Right cardiac atrium (tissue), 5 donors: ENCODE measurements at regions not wholly inside any gene's neighbourhood (a gene's known extent, or its start where the extent isn't known, plus 50 kb on each side); places are given as distances from the start of the nearest gene placed in this dataset.

ENCODE experiments used
- ATAC-seq, 2 donors: fragments of 200-7000 bp; cut with Tn5 transposase; one replicate each; pipeline versions ENCODE4 v1.8.0 to v1.9.1; 2020; ENCODE audit warnings: moderate library complexity in 2 of 2, mild to moderate bottlenecking in 1 of 2
- DNase-seq, 3 donors: peaks; one replicate each; pipeline ENCODE4 v3.0.0-alpha.2; 2020
- H3K27ac ChIP-seq: one replicate; pipeline ENCODE4 v1.5.1; 2013; ENCODE audit warnings: mild to moderate bottlenecking, low read length, control low read depth, moderate library complexity
- H3K27me3 ChIP-seq: one replicate; pipeline ENCODE4 v1.6.1; 2013; ENCODE audit not compliant: control insufficient read depth, insufficient read depth
- H3K4me1 ChIP-seq: one replicate; pipeline ENCODE4 v1.6.1; 2013; ENCODE audit warnings: low read length; ENCODE audit not compliant: control insufficient read depth, insufficient read depth
- H3K4me3 ChIP-seq: one replicate; pipeline ENCODE4 v1.5.1; 2013; ENCODE audit warnings: low read length, control low read depth
- H3K9me3 ChIP-seq: one replicate; pipeline ENCODE4 v1.6.1; 2013; ENCODE audit warnings: low read length; ENCODE audit not compliant: control insufficient read depth
- WGBS: extraction: QIAGEN DNeasy Blood & Tissue Kit; methylation state at CpG from one replicate; pipeline ENCODE4 v1.1.7; 2013; 5-methylcytosine and 5-hydroxymethylcytosine counted together
- intact Hi-C, 4 donors: fragments of 100-400 bp; cut with DNase I; formaldehyde crosslinking; loops; one replicate each; pipeline versions ENCODE4 v1.11.0 to v1.14.0; 2022 to 2023
- donor health status: healthy with polysubstance abuse.
- donor health status: DM: no; HTN: yes; CAD: no.
- donor health status: DM: no; HTN: no; CAD: no.
- donor health status: DM: no; HTN: yes; CAD: no; lungs with severe emphysema.
- donor health status: DM: yes; HTN: yes; CAD: no.

- H3K4me1 ChIP-seq: no peaks in the 10 kb centered on the region
- no peaks in the 10 kb centered on the region for H3K27me3 ChIP-seq
- intact Hi-C loops: loop anchor here in 1 of 4 donors (10.0 kb wide), 1 partner anchor 159 kb away; no protein-coding TSS in a partner anchor
- no peak overlapping the region for H3K27ac ChIP-seq
- ATAC-seq (peak; percentile 61 to 79), DNase-seq (no peak)
- no peaks in the 10 kb centered on the region for H3K9me3 ChIP-seq
- 73% methylated on average over 6 of the region's 6 CpGs for WGBS
- H3K4me3 ChIP-seq: no peak overlapping the region
Observed at GRCh38 chr9:38153152-38153909, 84.3 kb upstream of the SHB start.

- Histone ChIP-seq H3K27ac (no peak overlapping the region), H3K27me3 (no peaks in the 10 kb centered on the region), H3K9me3 (no peaks in the 10 kb centered on the region), H3K4me1 (no peaks in the 10 kb centered on the region), H3K4me3 (no peak overlapping the region)
- intact Hi-C loops: loop anchor here in 1 of 4 donors (10.0 kb wide), 1 partner anchor 155 kb away; no protein-coding TSS in a partner anchor
- no peak for DNase-seq
- no peak for ATAC-seq
- 42% methylated on average over 3 of the region's 3 CpGs for WGBS
Observed at GRCh38 chr9:38149647-38150046, 80.6 kb upstream of the SHB start.

- Histone ChIP-seq H3K9me3 (no peaks in the 10 kb centered on the region), H3K27me3 (no peaks in the 10 kb centered on the region), H3K4me3 (no peak overlapping the region), H3K4me1 (no peaks in the 10 kb centered on the region), H3K27ac (no peak overlapping the region)
- DNase-seq (no peak), ATAC-seq (no peak)
- WGBS: 88% methylated on average over 8 of the region's 8 CpGs
- intact Hi-C loops: no loop called here
Observed at GRCh38 chr9:38146844-38147243, 77.8 kb upstream of the SHB start.

- Histone ChIP-seq H3K27me3 (no peaks in the 10 kb centered on the region), H3K4me3 (no peak overlapping the region), H3K9me3 (no peaks in the 10 kb centered on the region), H3K4me1 (no peaks in the 10 kb centered on the region), H3K27ac (no peak overlapping the region)
- no peak for DNase-seq
- peak; percentile 18 to 39 for ATAC-seq
- WGBS: 83% methylated on average over 6 of the region's 6 CpGs
- intact Hi-C loops: no loop called here
Observed at GRCh38 chr9:38145526-38146053, 76.6 kb upstream of the SHB start.

GRCh38 chr9:38144421-38144820 is 75.4 kb upstream of the SHB start:
- Histone ChIP-seq H3K4me3 (no peak overlapping the region), H3K27me3 (no peaks in the 10 kb centered on the region), H3K9me3 (no peaks in the 10 kb centered on the region), H3K4me1 (no peaks in the 10 kb centered on the region), H3K27ac (no peak overlapping the region)
- DNase-seq: no peak
- no peak for ATAC-seq
- intact Hi-C loops: no loop called here
- WGBS: 68% methylated on average over 4 of the region's 4 CpGs

GRCh38 chr9:38141746-38142591 is 72.9 kb upstream of the SHB start:
- DNase-seq (no peak), ATAC-seq (peak; percentile 36 to 42)
- 33% methylated on average over 4 of the region's 4 CpGs for WGBS
- no peak overlapping the region for H3K4me3 ChIP-seq
- H3K27me3 ChIP-seq: no peaks in the 10 kb centered on the region
- no peaks in the 10 kb centered on the region for H3K4me1 ChIP-seq
- H3K9me3 ChIP-seq: no peaks in the 10 kb centered on the region
- no peak overlapping the region for H3K27ac ChIP-seq
- intact Hi-C loops: no loop called here

- ATAC-seq (no peak), DNase-seq (no peak)
- Histone ChIP-seq H3K4me1 (no peaks in the 10 kb centered on the region), H3K27me3 (no peaks in the 10 kb centered on the region), H3K9me3 (no peaks in the 10 kb centered on the region), H3K4me3 (no peak overlapping the region), H3K27ac (no peak overlapping the region)
- intact Hi-C loops: loop anchor here in 1 of 4 donors (10.0 kb wide), 1 partner anchor 53 kb away; no protein-coding TSS in a partner anchor
- WGBS: 57% methylated on average over 4 of the region's 4 CpGs
Observed at GRCh38 chr9:38138276-38138675, 69.2 kb upstream of the SHB start.

GRCh38 chr9:38137342-38137741 is 68.3 kb upstream of the SHB start:
- Histone ChIP-seq H3K27ac (no peak overlapping the region), H3K27me3 (no peaks in the 10 kb centered on the region), H3K4me1 (no peaks in the 10 kb centered on the region), H3K9me3 (no peaks in the 10 kb centered on the region), H3K4me3 (no peak overlapping the region)
- ATAC-seq (no peak), DNase-seq (no peak)
- intact Hi-C loops: loop anchor here in 1 of 4 donors (10.0 kb wide), 1 partner anchor 53 kb away; no protein-coding TSS in a partner anchor
- WGBS: 86% methylated on average over 5 of the region's 5 CpGs

GRCh38 chr9:38136386-38136785 is 67.4 kb upstream of the SHB start:
- intact Hi-C loops: loop anchor here in 1 of 4 donors (10.0 kb wide), 1 partner anchor 52 kb away; no protein-coding TSS in a partner anchor

GRCh38 chr9:38134611-38135237 is 65.7 kb upstream of the SHB start:
- intact Hi-C loops: loop anchor here in 1 of 4 donors (10.0 kb wide), 1 partner anchor 50 kb away; no protein-coding TSS in a partner anchor

More at GRCh38 chr9:38136386-38136785, 67.4 kb upstream of the SHB start:
- 95% methylated on average over 2 of the region's 2 CpGs for WGBS
- no peaks in the 10 kb centered on the region for H3K27me3 ChIP-seq
- no peak for DNase-seq
- H3K4me3 ChIP-seq: no peak overlapping the region
- no peaks in the 10 kb centered on the region for H3K9me3 ChIP-seq
- H3K27ac ChIP-seq: no peak overlapping the region
- no peak for ATAC-seq
- H3K4me1 ChIP-seq: no peaks in the 10 kb centered on the region

More at GRCh38 chr9:38134611-38135237, 65.7 kb upstream of the SHB start:
- Histone ChIP-seq H3K27me3 (no peaks in the 10 kb centered on the region), H3K27ac (no peak overlapping the region), H3K4me1 (no peaks in the 10 kb centered on the region), H3K4me3 (no peak overlapping the region), H3K9me3 (no peaks in the 10 kb centered on the region)
- 82% methylated on average over 6 of the region's 6 CpGs for WGBS
- ATAC-seq: no peak
- no peak for DNase-seq
